ENCODE measurements at regions not wholly inside any gene's neighbourhood (a gene's known extent, or its start where the extent isn't known, plus 50 kb on each side); places are given as distances from the start of the nearest gene placed in this dataset.

GRCh38 chr3:8166014-8166413 lies 335.6 kb upstream of the LMCD1 start:
- no peak overlapping the region for H2AFZ ChIP-seq (ENCODE audit: low read depth, low read length)
- H3K4me2 ChIP-seq (ENCODE audit: insufficient read depth, low read length): no peak overlapping the region
- no peaks in the 10 kb centered on the region for H3K27me3 ChIP-seq (ENCODE audit: control insufficient read depth in 2 of 2, insufficient read depth in 2 of 2, low read length in 2 of 2)
- no peaks in the 10 kb centered on the region for H3K4me1 ChIP-seq (ENCODE audit: control insufficient read depth, extremely low read depth, insufficient read depth, low read length)
- dilution Hi-C loops (cut with MboI; ENCODE audit: extremely low pct_ligation_motif_present, low sequenced_read_pairs): no loop called here
- ChIA-PET POLR2A (no interaction called here), CTCF (no interaction called here)
- no peaks in the 10 kb centered on the region for H3K9me3 ChIP-seq (replicated peaks; ENCODE audit: control insufficient read depth, insufficient read depth, low read length)
- no peaks in the 10 kb centered on the region for H3K79me2 ChIP-seq (ENCODE audit: control insufficient read depth, insufficient read depth, low read length)
- no peak overlapping the region for H3K9ac ChIP-seq (replicated peaks; ENCODE audit: extremely low read depth, insufficient read depth, low read length)
- H4K20me1 ChIP-seq (replicated peaks; ENCODE audit: control insufficient read depth, extremely low read depth, insufficient read depth, low read length): no peaks in the 10 kb centered on the region
- intact Hi-C loops (cut with micrococcal nuclease): no loop called here
- H3K36me3 ChIP-seq (ENCODE audit: control insufficient read depth in 2 of 2, extremely low read depth in 1 of 2, insufficient read depth in 2 of 2, low read length in 2 of 2): no peaks in the 10 kb centered on the region
- BruUV-seq (replicated peaks): no TSS peak
- TF ChIP-seq EZH2 (IDR thresholded peaks at IDR 0.05; ENCODE audit: borderline replicate concordance, low read depth, low read length, severe bottlenecking): no peak
- no peak for TF ChIP-seq JUN (IDR thresholded peaks at IDR 0.05; ENCODE audit: borderline replicate concordance, insufficient read depth, insufficient read length, low read depth)
- no peak for TF ChIP-seq MAX (IDR thresholded peaks at IDR 0.05; ENCODE audit: insufficient read depth, insufficient read length)
- no peak for TF ChIP-seq POLR2A (IDR thresholded peaks at IDR 0.05; ENCODE audit: low read depth, low read length)
- no peak for TF ChIP-seq CTCF (IDR thresholded peaks at IDR 0.05; ENCODE audit: extremely low read depth in 1 of 2, insufficient read depth in 1 of 2, low read depth in 1 of 2, low read length in 2 of 2)
- no peak for TF ChIP-seq GATA2 (IDR thresholded peaks at IDR 0.05; ENCODE audit: insufficient read depth, insufficient read length, low read depth, low read length)
- TF ChIP-seq FOS (IDR thresholded peaks at IDR 0.05; ENCODE audit: borderline replicate concordance, insufficient read depth, low read length): no peak
- TF ChIP-seq POLR2AphosphoS5 (IDR thresholded peaks at IDR 0.05; ENCODE audit: insufficient read depth, low read depth, low read length): no peak
- no peak for TF ChIP-seq MYC (IDR thresholded peaks at IDR 0.05; ENCODE audit: low read depth, low read length)
- no peak overlapping the region for H3K4me3 ChIP-seq (replicated peaks in 1 of 3; ENCODE audit: insufficient read depth in 1 of 3, low read depth in 1 of 3, low read length in 3 of 3)
- FAIRE-seq (no peak), DNase-seq (ENCODE audit: low read depth, low spot score) (no peak)
- no peaks in the 10 kb centered on the region for H3K9me1 ChIP-seq (replicated peaks; ENCODE audit: control insufficient read depth, extremely low read depth, insufficient read depth, low read length)
- H3K27ac ChIP-seq (ENCODE audit: insufficient read depth, low read depth, low read length): no peak overlapping the region

Data from endothelial cell of umbilical vein (primary cell).